Germinal center (tissue), 1 donor: ENCODE measurements at regions not wholly inside any gene's neighbourhood (a gene's known extent, or its start where the extent isn't known, plus 50 kb on each side); places are given as distances from the start of the nearest gene placed in this dataset.

ENCODE experiments used
- DNase-seq: peaks from one replicate; pipeline ENCODE4 v3.0.0; 2012; ENCODE audit warnings: mixed read lengths, low spot score

DNA sequence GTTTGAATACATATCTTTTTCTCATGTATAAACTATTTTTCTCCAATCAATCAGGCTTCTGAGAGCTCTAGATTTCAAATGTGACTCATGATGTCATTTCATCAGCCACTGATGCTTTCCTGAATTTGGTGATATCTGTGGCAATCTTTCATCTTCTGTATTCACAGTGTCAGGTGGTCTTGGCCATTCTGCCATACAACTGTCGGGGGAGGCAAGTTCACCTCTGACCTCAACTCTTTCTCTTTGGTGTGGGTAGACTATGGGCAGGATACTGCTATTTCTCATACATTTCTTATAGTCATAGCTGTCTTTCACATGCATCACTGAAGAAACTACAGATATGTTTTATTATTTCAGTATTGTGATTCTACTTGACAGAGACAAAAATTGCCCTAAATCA lies 414.1 kb upstream of the MEF2C start:
- no peak for DNase-seq

GRCh38 chr5:89293810-89294209 lies 410.8 kb upstream of the MEF2C start:
- DNase-seq = no peak

DNA sequence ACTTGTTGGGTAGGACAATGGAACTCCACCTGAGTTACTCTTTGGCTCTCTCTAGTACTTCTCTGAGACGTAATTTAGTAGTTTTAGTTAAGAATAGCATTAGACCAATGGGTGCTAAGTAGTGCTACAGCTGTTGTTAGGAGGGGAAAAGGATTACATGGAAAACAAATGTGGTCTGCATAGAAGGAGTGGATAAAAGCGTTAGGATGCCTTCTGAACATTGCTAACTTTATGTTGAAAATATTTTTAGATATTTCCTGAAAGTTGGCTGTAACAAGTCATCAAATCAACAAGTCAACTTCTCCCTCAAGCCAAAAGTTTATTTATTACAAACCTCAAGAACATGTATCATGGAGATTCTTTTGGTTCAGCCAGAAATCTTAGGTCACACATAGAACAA lies 409.5 kb upstream of the MEF2C start:
- no peak for DNase-seq

- no peak for DNase-seq
Measured at GRCh38 chr5:89289604-89290003, 406.6 kb upstream of the MEF2C start.

- no peak for DNase-seq
Measured at GRCh38 chr5:89287964-89288363, 405.0 kb upstream of the MEF2C start.

DNA sequence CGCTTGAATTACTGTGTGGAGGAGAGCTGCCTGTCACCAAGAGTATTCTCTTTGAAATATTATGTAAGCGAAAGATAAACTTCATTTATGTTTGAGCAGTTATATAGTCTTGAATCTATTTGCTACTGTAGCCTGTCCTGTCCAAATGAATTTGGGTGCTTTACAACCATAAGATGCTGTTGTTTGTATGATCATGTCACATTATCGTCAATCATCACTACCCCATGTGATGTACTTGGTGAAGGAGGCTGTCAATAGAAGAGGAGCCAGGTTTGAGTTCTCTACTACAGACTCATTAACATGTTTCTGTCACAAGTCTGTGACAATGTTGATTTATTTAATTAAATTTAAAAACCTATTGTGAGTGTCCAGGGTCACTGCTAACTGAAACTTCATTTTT lies 403.3 kb upstream of the MEF2C start:
- no peak for DNase-seq

DNA sequence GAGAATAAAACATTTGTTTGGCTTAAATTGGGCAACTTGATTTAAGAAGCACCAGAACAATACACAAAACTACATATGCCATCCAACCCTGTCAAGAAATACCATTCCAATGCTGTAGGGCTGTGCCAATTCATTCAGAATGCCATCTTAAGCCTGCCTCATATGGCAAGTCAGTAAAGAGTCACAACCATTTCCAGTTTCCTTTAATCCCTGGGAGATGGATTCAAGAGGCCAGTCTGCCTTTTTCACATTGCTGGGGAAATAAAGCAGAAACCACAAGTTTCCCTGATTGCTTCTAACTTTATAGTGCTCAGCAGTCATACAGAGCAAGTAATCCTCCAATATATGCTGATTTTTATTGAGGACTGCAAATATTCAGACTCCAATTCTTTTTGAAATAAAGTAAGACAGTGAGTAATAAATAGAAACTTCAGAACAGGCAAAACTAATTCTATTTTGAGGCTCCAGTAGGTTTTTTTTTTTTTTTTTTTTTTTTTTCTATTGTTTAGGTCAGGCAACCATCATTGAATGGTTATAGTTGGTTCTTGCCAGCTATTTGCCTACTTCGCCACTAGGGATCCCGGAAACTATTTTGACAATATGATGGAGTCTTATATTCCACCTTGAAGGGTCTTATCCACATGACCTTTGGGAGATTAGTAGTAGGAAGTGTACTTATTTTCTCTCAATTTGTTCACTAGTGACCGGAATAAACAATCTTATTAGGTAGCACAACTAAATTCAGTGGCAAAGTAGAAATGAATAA lies 400.9 kb upstream of the MEF2C start:
- DNase-seq = no peak

GRCh38 chr5:89282554-89283510 lies 399.8 kb upstream of the MEF2C start:
- no peak for DNase-seq

GRCh38 chr5:89281766-89282553 lies 399.0 kb upstream of the MEF2C start:
- no peak for DNase-seq

DNA sequence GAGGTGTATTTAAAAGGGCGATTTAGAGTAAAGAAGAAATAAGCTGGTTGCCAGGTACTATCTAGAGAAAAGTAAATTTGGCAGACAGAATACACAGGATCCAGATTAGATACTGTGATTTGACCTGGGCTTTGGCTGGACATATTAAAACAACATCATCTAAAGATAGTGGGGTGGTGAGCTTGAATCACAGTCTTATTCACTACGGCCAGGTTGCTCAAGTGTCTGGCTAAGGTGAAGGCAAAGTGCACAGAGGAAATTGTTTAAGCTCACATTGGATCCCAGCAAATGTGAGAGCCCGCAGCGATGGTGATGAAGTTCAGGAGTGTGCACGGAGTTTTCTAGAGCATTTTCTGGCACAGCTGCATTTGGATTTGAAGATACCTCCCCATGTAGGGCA lies 398.2 kb upstream of the MEF2C start:
- DNase-seq = no peak

- DNase-seq = no peak
Measured at GRCh38 chr5:89280103-89281037, 397.4 kb upstream of the MEF2C start.

DNA sequence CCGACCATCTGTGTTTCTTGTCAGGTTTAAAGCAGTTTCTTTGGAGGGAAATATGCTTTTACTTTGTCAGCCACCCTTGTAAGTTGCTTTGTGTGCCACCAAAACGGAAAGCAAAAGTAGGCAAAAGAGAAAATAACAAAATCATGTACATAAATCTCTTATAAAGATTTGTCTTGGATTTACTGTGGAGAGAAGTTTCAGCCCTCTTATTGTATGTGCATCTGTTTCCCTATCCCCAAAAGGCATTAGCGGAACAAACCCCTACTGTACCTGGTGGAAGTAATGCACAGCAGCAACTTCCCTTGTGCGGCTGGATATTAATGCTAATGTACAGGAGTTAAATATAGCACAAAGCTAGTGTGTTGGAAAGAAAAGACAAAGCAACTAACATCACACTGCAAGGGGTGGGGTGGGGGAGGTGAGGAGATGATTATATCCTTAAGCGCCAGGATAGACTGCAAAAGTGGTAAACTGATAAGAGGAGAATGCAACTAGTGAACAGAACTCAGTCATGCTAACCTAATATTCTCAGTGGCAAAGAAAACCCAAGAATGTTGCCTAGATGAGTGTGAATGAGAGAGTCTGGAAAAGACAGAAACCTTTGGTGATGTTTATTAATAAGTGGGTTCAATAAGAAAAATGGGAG lies 396.5 kb upstream of the MEF2C start:
- no peak for DNase-seq

DNA sequence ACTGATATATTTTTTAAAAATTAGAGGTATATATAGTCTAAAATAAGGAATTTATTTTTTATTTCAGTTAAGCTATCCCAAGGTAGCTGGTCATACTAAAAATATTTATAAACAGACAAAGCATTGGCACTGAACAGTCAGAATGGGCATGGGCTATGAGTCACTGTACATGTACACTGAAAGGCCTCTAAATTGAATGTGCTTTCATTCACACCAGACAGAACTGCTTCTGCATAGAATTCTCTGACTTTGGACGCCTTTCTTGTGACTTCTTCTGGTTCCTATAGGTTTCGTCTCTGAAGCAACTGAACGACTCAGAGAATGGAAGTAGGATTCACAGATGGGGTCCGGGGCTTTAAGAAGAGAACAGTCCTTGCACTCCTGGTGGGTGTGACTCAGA lies 394.8 kb upstream of the MEF2C start:
- DNase-seq = no peak

DNA sequence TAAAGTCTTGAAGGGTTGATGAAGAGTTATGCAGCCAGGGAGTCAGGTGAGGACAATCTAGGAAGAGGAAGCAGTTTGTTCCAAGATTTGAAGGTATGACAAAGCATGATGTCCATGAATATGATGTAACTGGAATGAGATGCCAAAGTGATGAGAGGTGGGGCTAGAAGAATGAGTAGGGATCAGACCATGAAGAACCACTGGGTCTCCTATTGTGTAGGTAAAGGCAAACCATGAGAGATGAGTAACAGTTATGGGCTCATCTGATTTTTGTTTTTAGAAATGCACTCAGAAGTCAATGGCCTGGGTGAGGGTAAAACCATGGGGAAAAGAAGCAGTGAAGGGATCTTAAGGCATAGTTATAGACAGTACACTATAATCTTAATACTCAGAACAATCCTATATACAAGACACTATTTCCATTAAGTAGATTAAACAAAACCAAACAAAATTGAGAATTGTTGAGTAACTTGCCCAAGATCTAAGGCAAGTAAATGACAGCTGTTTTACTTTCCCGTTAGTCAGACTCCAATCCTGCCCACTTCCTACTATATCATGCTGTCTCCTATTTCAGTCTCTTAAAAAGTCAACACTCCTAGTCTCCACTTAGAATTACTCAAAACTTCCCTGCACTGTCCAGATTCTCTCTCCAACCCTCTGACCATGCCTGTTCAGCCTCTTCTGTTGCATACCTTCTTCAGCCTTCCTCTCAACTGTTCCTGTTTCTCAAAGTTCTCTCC lies 393.8 kb upstream of the MEF2C start:
- DNase-seq = no peak

DNA sequence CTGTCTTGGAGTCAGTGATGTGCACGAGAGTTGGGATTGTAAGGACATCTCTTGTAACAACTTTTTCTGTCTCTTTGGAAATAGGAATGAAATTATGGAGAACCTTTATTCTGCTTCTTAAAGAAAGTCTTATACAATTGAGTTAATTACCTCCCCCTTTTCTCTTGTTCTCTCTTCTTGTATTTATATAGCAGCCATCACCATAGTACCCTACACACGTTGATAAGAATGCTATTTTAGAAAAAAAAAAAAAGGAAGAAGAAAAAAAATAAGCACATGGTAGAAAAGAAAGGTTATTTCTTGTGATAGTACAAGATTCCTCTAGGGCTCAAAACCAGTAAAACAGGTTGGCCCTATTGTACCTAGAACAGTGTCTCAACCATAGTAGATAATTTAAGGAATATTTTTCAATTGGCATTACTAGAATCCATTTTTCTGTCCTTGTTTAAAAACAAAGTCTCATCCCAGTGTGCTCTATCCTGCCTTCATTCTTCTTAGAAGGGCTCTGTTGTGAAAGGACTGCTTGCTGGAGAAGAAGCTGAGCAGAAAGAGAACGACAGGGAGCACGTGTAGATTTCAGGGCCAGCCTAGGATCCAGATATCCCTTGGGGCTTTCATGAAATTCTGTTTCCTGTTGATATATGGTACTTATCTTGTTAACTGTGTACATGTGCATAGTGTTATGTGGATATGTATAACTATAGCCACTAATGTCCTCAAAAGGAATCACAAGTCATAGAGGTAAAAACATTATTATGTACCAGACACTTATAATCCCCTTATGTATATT lies 392.3 kb upstream of the MEF2C start:
- DNase-seq = no peak

DNA sequence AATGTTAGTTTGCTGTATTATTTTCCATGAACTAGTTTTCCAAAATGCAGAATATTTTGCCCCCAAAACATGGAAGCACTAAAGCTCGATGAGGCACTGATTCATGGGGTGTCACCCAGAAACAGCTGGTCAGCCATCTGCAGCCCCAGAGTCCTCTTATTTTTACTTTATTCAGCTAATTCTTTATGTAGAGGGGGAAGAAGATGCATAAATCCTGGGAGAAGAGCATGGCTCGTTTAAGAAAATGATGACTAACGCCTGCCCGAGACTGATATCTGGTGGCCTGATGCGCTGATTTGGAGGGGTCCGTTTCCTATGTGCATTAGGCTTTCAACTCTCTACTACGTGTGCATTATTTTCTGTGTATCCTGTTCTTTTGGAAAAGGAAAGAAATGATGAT lies 390.3 kb upstream of the MEF2C start:
- no peak for DNase-seq

- DNase-seq = no peak
Measured at GRCh38 chr5:89270901-89271300, 387.9 kb upstream of the MEF2C start.

DNA sequence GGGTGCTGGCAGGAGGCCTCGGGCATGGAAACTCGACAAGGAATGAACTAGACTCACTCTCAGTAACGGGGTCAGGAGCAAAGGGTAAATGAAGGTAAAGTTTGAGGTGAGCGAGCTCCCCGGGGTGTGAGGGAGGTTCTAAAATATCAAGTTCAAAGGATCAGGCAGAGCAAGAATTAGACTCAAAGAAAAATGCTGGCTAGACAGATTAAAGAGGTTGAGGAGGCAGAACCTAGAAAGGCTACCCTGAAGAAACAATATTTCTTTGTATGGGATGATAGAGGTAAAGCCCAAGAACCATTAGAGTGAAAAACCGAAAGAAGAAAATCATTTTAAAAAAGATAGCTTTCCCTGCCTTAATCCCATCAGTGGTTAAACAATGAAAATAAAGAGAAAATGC lies 386.7 kb upstream of the MEF2C start:
- no peak for DNase-seq

GRCh38 chr5:89268460-89268859 lies 385.5 kb upstream of the MEF2C start:
- peak; percentile 17 for DNase-seq
